ENCODE measurements at regions not wholly inside any gene's neighbourhood (a gene's known extent, or its start where the extent isn't known, plus 50 kb on each side); places are given as distances from the start of the nearest gene placed in this dataset.

- TF ChIP-seq, protein P1, sequence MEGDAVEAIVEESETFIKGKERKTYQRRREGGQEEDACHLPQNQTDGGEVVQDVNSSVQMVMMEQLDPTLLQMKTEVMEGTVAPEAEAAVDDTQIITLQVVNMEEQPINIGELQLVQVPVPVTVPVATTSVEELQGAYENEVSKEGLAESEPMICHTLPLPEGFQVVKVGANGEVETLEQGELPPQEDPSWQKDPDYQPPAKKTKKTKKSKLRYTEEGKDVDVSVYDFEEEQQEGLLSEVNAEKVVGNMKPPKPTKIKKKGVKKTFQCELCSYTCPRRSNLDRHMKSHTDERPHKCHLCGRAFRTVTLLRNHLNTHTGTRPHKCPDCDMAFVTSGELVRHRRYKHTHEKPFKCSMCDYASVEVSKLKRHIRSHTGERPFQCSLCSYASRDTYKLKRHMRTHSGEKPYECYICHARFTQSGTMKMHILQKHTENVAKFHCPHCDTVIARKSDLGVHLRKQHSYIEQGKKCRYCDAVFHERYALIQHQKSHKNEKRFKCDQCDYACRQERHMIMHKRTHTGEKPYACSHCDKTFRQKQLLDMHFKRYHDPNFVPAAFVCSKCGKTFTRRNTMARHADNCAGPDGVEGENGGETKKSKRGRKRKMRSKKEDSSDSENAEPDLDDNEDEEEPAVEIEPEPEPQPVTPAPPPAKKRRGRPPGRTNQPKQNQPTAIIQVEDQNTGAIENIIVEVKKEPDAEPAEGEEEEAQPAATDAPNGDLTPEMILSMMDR (IDR thresholded peaks at IDR 0.05; ENCODE audit: low read depth, low read length), result no peak
- DNase-seq (ENCODE audit: low read depth, low spot score), result no peak
- in situ Hi-C loops (cut with HindIII; ENCODE audit: low sequenced_read_pairs), result no loop called here
These were observed 79.3 kb upstream of the FZD10 start for GRCh38 chr12:130083002-130083401.

GRCh38 chr12:130083734-130084133 lies 78.5 kb upstream of the FZD10 start:
- TF ChIP-seq, protein P1 (IDR thresholded peaks at IDR 0.05; ENCODE audit: low read depth, low read length), result no peak
- no peak for DNase-seq (ENCODE audit: low read depth, low spot score)
- in situ Hi-C loops (cut with HindIII; ENCODE audit: low sequenced_read_pairs), result no loop called here
- no peak overlapping the region for H3K4me3 ChIP-seq (ENCODE audit: low read depth, low read length)

More at GRCh38 chr12:130083002-130083401, 79.3 kb upstream of the FZD10 start:
- H3K4me3 ChIP-seq (ENCODE audit: low read depth, low read length), result no peak overlapping the region

GRCh38 chr12:130084359-130084758 lies 77.9 kb upstream of the FZD10 start:
- DNase-seq (ENCODE audit: low read depth, low spot score), result no peak
- in situ Hi-C loops (cut with HindIII; ENCODE audit: low sequenced_read_pairs), result no loop called here
- TF ChIP-seq, protein P1 (IDR thresholded peaks at IDR 0.05; ENCODE audit: low read depth, low read length), result no peak

DNA sequence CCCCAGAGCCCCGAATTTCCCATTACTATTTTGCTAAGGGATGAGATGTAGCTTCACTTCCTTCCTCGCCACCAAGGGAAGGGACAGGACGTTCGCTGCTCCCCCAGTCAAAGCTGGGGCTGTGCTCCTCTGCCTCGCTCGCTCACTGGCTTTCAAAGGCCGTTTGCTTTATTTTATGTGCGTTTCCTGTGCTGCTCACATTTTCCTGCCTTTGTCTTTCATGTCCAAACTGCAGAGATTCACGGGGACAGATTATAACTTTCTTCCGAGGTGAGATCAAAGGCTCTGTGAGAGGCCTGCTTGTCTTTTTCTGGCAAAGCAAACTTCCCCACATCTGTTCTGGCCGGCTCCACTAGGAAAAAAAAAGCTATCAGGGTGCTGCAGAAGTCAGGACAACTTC lies 76.0 kb upstream of the FZD10 start:
- in situ Hi-C loops (cut with HindIII; ENCODE audit: low sequenced_read_pairs), result no loop called here
- DNase-seq (ENCODE audit: low read depth, low spot score), result no peak
- H3K4me3 ChIP-seq (ENCODE audit: low read depth, low read length), result no peak overlapping the region
- TF ChIP-seq, protein P1 (IDR thresholded peaks at IDR 0.05; ENCODE audit: low read depth, low read length), result no peak

More at GRCh38 chr12:130084359-130084758, 77.9 kb upstream of the FZD10 start:
- no peak overlapping the region for H3K4me3 ChIP-seq (ENCODE audit: low read depth, low read length)

GRCh38 chr12:130086797-130087196 lies 75.5 kb upstream of the FZD10 start:
- in situ Hi-C loops (cut with HindIII; ENCODE audit: low sequenced_read_pairs), result no loop called here
- DNase-seq (ENCODE audit: low read depth, low spot score), result no peak
- no peak overlapping the region for H3K4me3 ChIP-seq (ENCODE audit: low read depth, low read length)
- TF ChIP-seq, protein P1 (IDR thresholded peaks at IDR 0.05; ENCODE audit: low read depth, low read length), result no peak

GRCh38 chr12:130087222-130087621 lies 75.0 kb upstream of the FZD10 start:
- no peak overlapping the region for H3K4me3 ChIP-seq (ENCODE audit: low read depth, low read length)
- in situ Hi-C loops (cut with HindIII; ENCODE audit: low sequenced_read_pairs), result no loop called here
- TF ChIP-seq, protein P1 (IDR thresholded peaks at IDR 0.05; ENCODE audit: low read depth, low read length), result no peak
- no peak for DNase-seq (ENCODE audit: low read depth, low spot score)

GRCh38 chr12:130088504-130088903 lies 73.8 kb upstream of the FZD10 start:
- TF ChIP-seq, protein P1 (IDR thresholded peaks at IDR 0.05; ENCODE audit: low read depth, low read length), result no peak
- in situ Hi-C loops (cut with HindIII; ENCODE audit: low sequenced_read_pairs), result no loop called here

More at GRCh38 chr12:130088504-130088903, 73.8 kb upstream of the FZD10 start:
- no peak overlapping the region for H3K4me3 ChIP-seq (ENCODE audit: low read depth, low read length)
- no peak for DNase-seq (ENCODE audit: low read depth, low spot score)
